SJCRH30 (cell line): ENCODE measurements at regions not wholly inside any gene's neighbourhood (a gene's known extent, or its start where the extent isn't known, plus 50 kb on each side); places are given as distances from the start of the nearest gene placed in this dataset.

Experiments
- DNase-seq, 2 experiments: peaks; one replicate each; pipeline ENCODE4 v3.0.0-alpha.2; 2015 to 2020
- H3K27ac ChIP-seq: fragments of 250-450 bp; sonication (Bioruptor Pico); 2 replicates; pipeline ENCODE4 v1.5.1; 2020; ENCODE audit warnings: mild to moderate bottlenecking, moderate library complexity
- H3K27me3 ChIP-seq: fragments of 250-450 bp; sonication (Bioruptor Pico); 2 replicates; pipeline ENCODE4 v1.5.1; 2020; ENCODE audit warnings: mild to moderate bottlenecking, moderate library complexity
- H3K36me3 ChIP-seq: fragments of 250-450 bp; sonication (Bioruptor Pico); 2 replicates; pipeline ENCODE4 v1.5.1; 2020; ENCODE audit warnings: mild to moderate bottlenecking, moderate library complexity
- H3K4me1 ChIP-seq: fragments of 250-450 bp; sonication (Bioruptor Pico); 2 replicates; pipeline ENCODE4 v1.5.1; 2020; ENCODE audit warnings: mild to moderate bottlenecking, moderate library complexity
- H3K4me3 ChIP-seq: fragments of 250-450 bp; sonication (Bioruptor Pico); 2 replicates; pipeline ENCODE4 v1.5.1; 2020; ENCODE audit warnings: mild to moderate bottlenecking, moderate library complexity
- H3K9me3 ChIP-seq: fragments of 250-450 bp; sonication (Bioruptor Pico); replicated peaks from 2 replicates; pipeline ENCODE4 v1.5.1; 2020; ENCODE audit warnings: mild to moderate bottlenecking, moderate library complexity

- no peak for DNase-seq
- no peaks in the 10 kb centered on the region for H3K9me3 ChIP-seq
- H3K27ac ChIP-seq, result no peak overlapping the region
- H3K4me3 ChIP-seq, result no peak overlapping the region
- no peaks in the 10 kb centered on the region for H3K4me1 ChIP-seq
- no peaks in the 10 kb centered on the region; the same call in 1 of the 2 replicates for H3K27me3 ChIP-seq
- no peaks in the 10 kb centered on the region for H3K36me3 ChIP-seq
These were observed 279.6 kb upstream of the CLNK start for GRCh38 chr4:10963958-10964703.

- Histone ChIP-seq H3K27ac (no peak overlapping the region), H3K36me3 (no peaks in the 10 kb centered on the region), H3K27me3 (no peaks in the 10 kb centered on the region; the same call in 1 of the 2 replicates), H3K4me1 (no peaks in the 10 kb centered on the region), H3K9me3 (no peaks in the 10 kb centered on the region), H3K4me3 (no peak overlapping the region)
- DNase-seq, result no peak
These were observed 278.7 kb upstream of the CLNK start for GRCh38 chr4:10963241-10963640.

- Histone ChIP-seq H3K27me3 (peaks cover 7% of the 10 kb centered on the region; the same call in 1 of the 2 replicates), H3K36me3 (no peaks in the 10 kb centered on the region), H3K27ac (no peak overlapping the region), H3K4me1 (no peaks in the 10 kb centered on the region), H3K9me3 (no peaks in the 10 kb centered on the region), H3K4me3 (no peak overlapping the region)
- DNase-seq, result no peak
These were observed 277.7 kb upstream of the CLNK start for GRCh38 chr4:10962246-10962645.

- no peaks in the 10 kb centered on the region for H3K9me3 ChIP-seq
- no peaks in the 10 kb centered on the region for H3K36me3 ChIP-seq
- no peak overlapping the region for H3K27ac ChIP-seq
- H3K4me3 ChIP-seq, result no peak overlapping the region
- H3K27me3 ChIP-seq, result peaks cover 7% of the 10 kb centered on the region; the same call in 1 of the 2 replicates
- DNase-seq, result no peak
- no peaks in the 10 kb centered on the region for H3K4me1 ChIP-seq
These were observed 275.8 kb upstream of the CLNK start for GRCh38 chr4:10960389-10960788.

- Histone ChIP-seq H3K9me3 (no peaks in the 10 kb centered on the region), H3K4me3 (no peak overlapping the region), H3K36me3 (no peaks in the 10 kb centered on the region), H3K27ac (no peak overlapping the region), H3K4me1 (no peaks in the 10 kb centered on the region), H3K27me3 (peaks cover 7% of the 10 kb centered on the region; the same call in 1 of the 2 replicates)
- DNase-seq, result no peak
These were observed 275.0 kb upstream of the CLNK start for GRCh38 chr4:10959586-10959985.

- Histone ChIP-seq H3K9me3 (no peaks in the 10 kb centered on the region), H3K36me3 (no peaks in the 10 kb centered on the region), H3K4me1 (no peaks in the 10 kb centered on the region), H3K4me3 (no peak overlapping the region), H3K27ac (no peak overlapping the region), H3K27me3 (peaks cover 7% of the 10 kb centered on the region; the same call in 1 of the 2 replicates)
- no peak for DNase-seq
These were observed 273.8 kb upstream of the CLNK start for GRCh38 chr4:10958226-10958856.

- Histone ChIP-seq H3K4me1 (no peaks in the 10 kb centered on the region), H3K4me3 (no peak overlapping the region), H3K9me3 (no peaks in the 10 kb centered on the region), H3K36me3 (no peaks in the 10 kb centered on the region), H3K27ac (no peak overlapping the region), H3K27me3 (no peaks in the 10 kb centered on the region)
- DNase-seq, result no peak
These were observed 266.7 kb upstream of the CLNK start for GRCh38 chr4:10951306-10951705.

GRCh38 chr4:10949039-10949733, 264.6 kb upstream of the CLNK start:
- Histone ChIP-seq H3K4me1 (no peaks in the 10 kb centered on the region), H3K4me3 (no peak overlapping the region), H3K36me3 (no peaks in the 10 kb centered on the region), H3K27ac (no peak overlapping the region), H3K9me3 (no peaks in the 10 kb centered on the region), H3K27me3 (no peaks in the 10 kb centered on the region)
- DNase-seq, result no peak

GRCh38 chr4:10947898-10948297, 263.3 kb upstream of the CLNK start:
- no peaks in the 10 kb centered on the region for H3K9me3 ChIP-seq
- H3K4me1 ChIP-seq, result no peaks in the 10 kb centered on the region
- no peak overlapping the region for H3K4me3 ChIP-seq
- no peaks in the 10 kb centered on the region for H3K27me3 ChIP-seq
- no peak for DNase-seq
- H3K36me3 ChIP-seq, result no peaks in the 10 kb centered on the region
- no peak overlapping the region for H3K27ac ChIP-seq

- Histone ChIP-seq H3K9me3 (no peaks in the 10 kb centered on the region), H3K4me3 (no peak overlapping the region), H3K27me3 (no peaks in the 10 kb centered on the region), H3K27ac (no peak overlapping the region), H3K4me1 (no peaks in the 10 kb centered on the region), H3K36me3 (no peaks in the 10 kb centered on the region)
- DNase-seq, result no peak
These were observed 259.8 kb upstream of the CLNK start for GRCh38 chr4:10944321-10944720.

- H3K9me3 ChIP-seq, result no peaks in the 10 kb centered on the region
- no peaks in the 10 kb centered on the region for H3K4me1 ChIP-seq
- no peaks in the 10 kb centered on the region for H3K27me3 ChIP-seq
- H3K36me3 ChIP-seq, result no peaks in the 10 kb centered on the region
- H3K4me3 ChIP-seq, result no peak overlapping the region
- no peak overlapping the region for H3K27ac ChIP-seq
- DNase-seq, result no peak
These were observed 257.6 kb upstream of the CLNK start for GRCh38 chr4:10942156-10942555.

- Histone ChIP-seq H3K36me3 (no peaks in the 10 kb centered on the region), H3K4me1 (no peaks in the 10 kb centered on the region), H3K4me3 (no peak overlapping the region), H3K27me3 (no peaks in the 10 kb centered on the region), H3K9me3 (no peaks in the 10 kb centered on the region), H3K27ac (no peak overlapping the region)
- DNase-seq, result no peak
These were observed 245.2 kb upstream of the CLNK start for GRCh38 chr4:10929818-10930217.

GRCh38 chr4:10925996-10926395, 241.4 kb upstream of the CLNK start:
- no peak overlapping the region for H3K27ac ChIP-seq
- H3K9me3 ChIP-seq, result no peaks in the 10 kb centered on the region
- no peaks in the 10 kb centered on the region for H3K4me1 ChIP-seq
- no peak for DNase-seq
- no peaks in the 10 kb centered on the region for H3K36me3 ChIP-seq
- H3K27me3 ChIP-seq, result no peaks in the 10 kb centered on the region
- H3K4me3 ChIP-seq, result no peak overlapping the region

- no peak for DNase-seq
- Histone ChIP-seq H3K9me3 (no peaks in the 10 kb centered on the region), H3K27ac (no peak overlapping the region), H3K27me3 (no peaks in the 10 kb centered on the region), H3K4me1 (no peaks in the 10 kb centered on the region), H3K36me3 (no peaks in the 10 kb centered on the region), H3K4me3 (no peak overlapping the region)
These were observed 239.7 kb upstream of the CLNK start for GRCh38 chr4:10924274-10924673.

GRCh38 chr4:10917566-10917965, 233.0 kb upstream of the CLNK start:
- no peak overlapping the region for H3K27ac ChIP-seq
- no peak overlapping the region for H3K4me3 ChIP-seq
- H3K36me3 ChIP-seq, result no peaks in the 10 kb centered on the region
- no peaks in the 10 kb centered on the region for H3K9me3 ChIP-seq
- peaks cover 15% of the 10 kb centered on the region for H3K27me3 ChIP-seq
- DNase-seq, result no peak
- H3K4me1 ChIP-seq, result no peaks in the 10 kb centered on the region
